ENCODE measurements at regions not wholly inside any gene's neighbourhood (a gene's known extent, or its start where the extent isn't known, plus 50 kb on each side); places are given as distances from the start of the nearest gene placed in this dataset.

GRCh38 chr12:34354239-34355200 is 332.2 kb downstream of the ALG10 start:
- in situ Hi-C loops (cut with MboI; ENCODE audit: low pct_unique_long_range_greater_than_20kb in 2 of 9, low sequenced_read_pairs in 9 of 9, unreplicated experiment in 9 of 9): no loop called here
- 35 to 72% (median 40%) methylated on average over 1 to 11 of the region's 55 CpGs; no CpG with 5 or more reads in 5 of the 10 experiments for WGBS, 10 experiments
- no peak for ATAC-seq (replicated peaks in 6 of 8)
- H3K4me1 ChIP-seq (replicated peaks in 1 of 2): no peaks in the 10 kb centered on the region
- H3K27ac ChIP-seq: no peak overlapping the region
- H3K4me3 ChIP-seq: no peak overlapping the region

GRCh38 chr12:34356233-34356987 is 334.1 kb downstream of the ALG10 start:
- no peak for ATAC-seq (replicated peaks in 6 of 8)
- in situ Hi-C loops (cut with MboI; ENCODE audit: low pct_unique_long_range_greater_than_20kb in 2 of 9, low sequenced_read_pairs in 9 of 9, unreplicated experiment in 9 of 9): no loop called here
- no peak overlapping the region for H3K27ac ChIP-seq
- H3K4me3 ChIP-seq: no peak overlapping the region
- 17 to 67% (median 35%) methylated on average over 1 to 12 of the region's 39 CpGs; no CpG with 5 or more reads in 6 of the 10 experiments for WGBS, 10 experiments
- no peaks in the 10 kb centered on the region for H3K4me1 ChIP-seq (replicated peaks in 1 of 2)

- 0 to 57% (median 34%) methylated on average over 2 to 16 of the region's 20 CpGs; no CpG with 5 or more reads in 6 of the 10 experiments for WGBS, 10 experiments
- in situ Hi-C loops (cut with MboI; ENCODE audit: low pct_unique_long_range_greater_than_20kb in 2 of 9, low sequenced_read_pairs in 9 of 9, unreplicated experiment in 9 of 9): no loop called here
- no peak overlapping the region for H3K27ac ChIP-seq
- H3K4me3 ChIP-seq: no peak overlapping the region
- H3K4me1 ChIP-seq (replicated peaks in 1 of 2): no peaks in the 10 kb centered on the region
- no peak for ATAC-seq (replicated peaks in 6 of 8)
Measured at GRCh38 chr12:34357791-34358190, 335.5 kb downstream of the ALG10 start.

- Histone ChIP-seq H3K27ac (no peak overlapping the region), H3K4me3 (no peak overlapping the region), H3K4me1 (replicated peaks in 1 of 2) (no peaks in the 10 kb centered on the region)
- in situ Hi-C loops (cut with MboI; ENCODE audit: low pct_unique_long_range_greater_than_20kb in 2 of 9, low sequenced_read_pairs in 9 of 9, unreplicated experiment in 9 of 9): no loop called here
- WGBS, 10 experiments: 0 to 81% (median 42%) methylated on average over 3 to 5 of the region's 18 CpGs; no CpG with 5 or more reads in 6 of the 10 experiments
- no peak for ATAC-seq (replicated peaks in 6 of 8)
Measured at GRCh38 chr12:34358198-34358597, 335.9 kb downstream of the ALG10 start.

GRCh38 chr12:34361721-34362316 is 339.5 kb downstream of the ALG10 start:
- in situ Hi-C loops (cut with MboI; ENCODE audit: low pct_unique_long_range_greater_than_20kb in 2 of 9, low sequenced_read_pairs in 9 of 9, unreplicated experiment in 9 of 9): no loop called here
- H3K4me1 ChIP-seq (replicated peaks in 1 of 2): no peaks in the 10 kb centered on the region
- H3K27ac ChIP-seq: no peak overlapping the region
- H3K4me3 ChIP-seq: no peak overlapping the region
- ATAC-seq (replicated peaks in 6 of 8): no peak
- 20 to 73% (median 43%) methylated on average over 1 to 17 of the region's 30 CpGs; no CpG with 5 or more reads in 5 of the 10 experiments for WGBS, 10 experiments

GRCh38 chr12:34363050-34363673 is 340.9 kb downstream of the ALG10 start:
- in situ Hi-C loops (cut with MboI; ENCODE audit: low pct_unique_long_range_greater_than_20kb in 2 of 9, low sequenced_read_pairs in 9 of 9, unreplicated experiment in 9 of 9): no loop called here
- no peak for ATAC-seq (replicated peaks in 6 of 8)
- 33 to 83% (median 50%) methylated on average over 2 to 16 of the region's 39 CpGs; no CpG with 5 or more reads in 6 of the 10 experiments for whole genome bisulfite sequencing, 10 experiments
- Histone ChIP-seq H3K27ac (no peak overlapping the region), H3K4me3 (no peak overlapping the region), H3K4me1 (replicated peaks in 1 of 2) (no peaks in the 10 kb centered on the region)

GRCh38 chr12:34368079-34368478 is 345.8 kb downstream of the ALG10 start:
- Histone ChIP-seq H3K27ac (no peak overlapping the region), H3K4me1 (replicated peaks in 1 of 2) (no peaks in the 10 kb centered on the region), H3K4me3 (no peak overlapping the region)
- no peak for ATAC-seq (replicated peaks in 6 of 8)
- in situ Hi-C loops (cut with MboI; ENCODE audit: low pct_unique_long_range_greater_than_20kb in 2 of 9, low sequenced_read_pairs in 9 of 9, unreplicated experiment in 9 of 9): no loop called here
- WGBS, 10 experiments: 0 to 67% (median 41%) methylated on average over 1 to 8 of the region's 15 CpGs; no CpG with 5 or more reads in 2 of the 10 experiments

GRCh38 chr12:34371050-34371449 is 348.8 kb downstream of the ALG10 start:
- Histone ChIP-seq H3K27ac (no peak overlapping the region), H3K4me1 (replicated peaks in 1 of 2) (no peaks in the 10 kb centered on the region), H3K4me3 (no peak overlapping the region)
- in situ Hi-C loops (cut with MboI; ENCODE audit: low pct_unique_long_range_greater_than_20kb in 2 of 9, low sequenced_read_pairs in 9 of 9, unreplicated experiment in 9 of 9): no loop called here
- 17 to 60% methylated on average over 1 to 2 of the region's 17 CpGs; no CpG with 5 or more reads in 8 of the 10 experiments for WGBS, 10 experiments
- ATAC-seq (replicated peaks in 6 of 8): no peak

GRCh38 chr12:34372003-34372402 is 349.7 kb downstream of the ALG10 start:
- ATAC-seq (replicated peaks in 6 of 8): no peak
- no peaks in the 10 kb centered on the region for H3K4me1 ChIP-seq (replicated peaks in 1 of 2)
- no peak overlapping the region for H3K27ac ChIP-seq
- WGBS, 10 experiments: 0 to 44% (median 20%) methylated on average over 1 to 6 of the region's 21 CpGs; no CpG with 5 or more reads in 5 of the 10 experiments
- no peak overlapping the region for H3K4me3 ChIP-seq
- in situ Hi-C loops (cut with MboI; ENCODE audit: low pct_unique_long_range_greater_than_20kb in 2 of 9, low sequenced_read_pairs in 9 of 9, unreplicated experiment in 9 of 9): no loop called here

GRCh38 chr12:34373926-34374325 is 351.6 kb downstream of the ALG10 start:
- H3K27ac ChIP-seq: no peak overlapping the region
- no peaks in the 10 kb centered on the region for H3K4me1 ChIP-seq (replicated peaks in 1 of 2)
- H3K4me3 ChIP-seq: no peak overlapping the region
- 10 to 40% methylated on average over 1 to 4 of the region's 25 CpGs; no CpG with 5 or more reads in 8 of the 10 experiments for WGBS, 10 experiments
- in situ Hi-C loops (cut with MboI; ENCODE audit: low pct_unique_long_range_greater_than_20kb in 2 of 9, low sequenced_read_pairs in 9 of 9, unreplicated experiment in 9 of 9): no loop called here
- no peak for ATAC-seq (replicated peaks in 6 of 8)

GRCh38 chr12:34376133-34376799 is 354.0 kb downstream of the ALG10 start:
- in situ Hi-C loops (cut with MboI; ENCODE audit: low pct_unique_long_range_greater_than_20kb in 2 of 9, low sequenced_read_pairs in 9 of 9, unreplicated experiment in 9 of 9): no loop called here
- WGBS, 10 experiments: 42 to 58% (median 47%) methylated on average over 2 to 10 of the region's 28 CpGs; no CpG with 5 or more reads in 5 of the 10 experiments

More at GRCh38 chr12:34376133-34376799, 354.0 kb downstream of the ALG10 start:
- no peak overlapping the region for H3K4me3 ChIP-seq
- no peak for ATAC-seq (replicated peaks in 6 of 8)
- no peak overlapping the region for H3K27ac ChIP-seq
- no peaks in the 10 kb centered on the region for H3K4me1 ChIP-seq (replicated peaks in 1 of 2)

Data from motor neuron (in vitro differentiated cells).